Stomach (tissue), 8 donors: ENCODE measurements at regions not wholly inside any gene's neighbourhood (a gene's known extent, or its start where the extent isn't known, plus 50 kb on each side); places are given as distances from the start of the nearest gene placed in this dataset.

Experiments used
- DNase-seq, 2 donors: peaks; one replicate each; pipeline versions ENCODE4 v3.0.0 to v3.0.0-alpha.2; 2013 to 2019
- H3K27ac ChIP-seq, 5 donors: fragments of 200-600 bp in 4 of 5; sonication (generic) in 4 of 5; one replicate each; pipeline ENCODE4 v1.5.1; 2013 to 2019; ENCODE audit warnings: mild to moderate bottlenecking in 1 of 5, moderate library complexity in 1 of 5
- H3K27me3 ChIP-seq, 3 donors: fragments of 200-600 bp; sonication (generic); one replicate each; pipeline ENCODE4 v1.5.1; 2017 to 2019; ENCODE audit warnings: mixed run types in 1 of 3
- H3K36me3 ChIP-seq, 4 donors: fragments of 200-600 bp; sonication (generic); 1 replicate in 3 of 4; 2 replicates in 1 of 4; pipeline ENCODE4 v1.5.1; 2016 to 2019
- H3K4me1 ChIP-seq, 4 donors: fragments of 200-600 bp; sonication (generic); one replicate each; pipeline ENCODE4 v1.5.1; 2016 to 2019
- H3K4me3 ChIP-seq, 4 donors: fragments of 200-600 bp; sonication (generic) in 3 of 4; one replicate each; pipeline ENCODE4 v1.5.1; 2016 to 2019; ENCODE audit warnings: mild to moderate bottlenecking in 1 of 4
- H3K9me3 ChIP-seq, 4 donors: fragments of 200-600 bp; sonication (generic); one replicate each; pipeline ENCODE4 v1.5.1; 2016 to 2019
- EP300 ChIP-seq: sonication (generic); formaldehyde crosslinking; IDR thresholded peaks from one replicate; pipeline ENCODE4 v1.6.1; 2017; ENCODE audit warnings: antibody characterized with exemption
- POLR2A ChIP-seq, 4 donors: fragments of 450-650 bp; IDR thresholded peaks; one replicate each; pipeline ENCODE4 v1.6.1; 2016; ENCODE audit warnings: antibody characterized with exemption in 4 of 4, control low read depth in 2 of 4, mild to moderate bottlenecking in 1 of 4, moderate library complexity in 1 of 4
- POLR2AphosphoS5 ChIP-seq, 3 donors: sonication (generic); formaldehyde crosslinking; IDR thresholded peaks; one replicate each; pipeline ENCODE4 v1.6.1; 2016; ENCODE audit warnings: antibody characterized with exemption in 3 of 3
- WGBS, 5 donors: extraction: QIAGEN DNeasy Blood & Tissue Kit in 3 of 5; methylation state at CpG; one replicate each; pipeline versions ENCODE4 v1.1.5 to v1.1.7; 2013 to 2018; 5-methylcytosine and 5-hydroxymethylcytosine counted together
- intact Hi-C: fragments of 100-400 bp; cut with DNase I; formaldehyde crosslinking; loops from one replicate; pipeline ENCODE4 v1.15.1; 2023; ENCODE audit warnings: low total_unique reads
- TF ChIP-seq, protein P1 (sequence below), 7 experiments: fragments of 450-650 bp in 4 of 7; fragments of 200-600 bp in 3 of 7; sonication (generic) in 3 of 7; IDR thresholded peaks; one replicate each; pipeline ENCODE4 v1.5.1; 2016 to 2019; ENCODE audit warnings: antibody characterized with exemption in 7 of 7, control low read depth in 2 of 7, mild to moderate bottlenecking in 1 of 7
- donor health status: healthy with polysubstance abuse.
- donor health status: Bipolar disorder and iron deficiency.
- donor health status: healthy.

DNA sequence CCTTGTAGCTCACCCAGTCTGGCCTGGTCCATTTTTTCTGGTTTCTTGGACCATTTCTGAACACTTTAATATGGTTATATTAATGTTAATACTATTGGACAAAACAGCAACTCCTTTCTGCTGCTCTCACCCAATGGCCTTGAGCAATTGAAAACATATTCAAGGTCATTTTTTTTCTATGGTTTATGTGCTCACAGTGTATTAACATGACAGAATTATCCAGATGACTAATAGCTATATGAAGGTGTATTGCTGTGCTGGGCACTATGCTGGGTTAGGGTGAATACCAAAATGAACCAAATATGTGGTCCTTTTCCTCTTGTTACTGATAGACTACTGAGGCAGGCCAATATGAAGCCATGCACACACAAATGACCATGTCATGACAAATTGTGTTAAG lies 591.6 kb upstream of the PLXNA2 start:
- Histone ChIP-seq H3K4me3 (no peak overlapping the region), H3K27ac (no peak overlapping the region), H3K4me1 (peaks cover 0 to 5% (median 0%) of the 10 kb centered on the region in 4 donors), H3K36me3 (no peaks in the 10 kb centered on the region), H3K9me3 (no peaks in the 10 kb centered on the region), H3K27me3 (no peaks in the 10 kb centered on the region)
- DNase-seq: no peak
- TF ChIP-seq EP300 (no peak), POLR2A (IDR thresholded peaks at IDR 0.05) (no peak), POLR2AphosphoS5 (IDR thresholded peaks at IDR 0.05) (no peak)
- TF ChIP-seq, protein P1, sequence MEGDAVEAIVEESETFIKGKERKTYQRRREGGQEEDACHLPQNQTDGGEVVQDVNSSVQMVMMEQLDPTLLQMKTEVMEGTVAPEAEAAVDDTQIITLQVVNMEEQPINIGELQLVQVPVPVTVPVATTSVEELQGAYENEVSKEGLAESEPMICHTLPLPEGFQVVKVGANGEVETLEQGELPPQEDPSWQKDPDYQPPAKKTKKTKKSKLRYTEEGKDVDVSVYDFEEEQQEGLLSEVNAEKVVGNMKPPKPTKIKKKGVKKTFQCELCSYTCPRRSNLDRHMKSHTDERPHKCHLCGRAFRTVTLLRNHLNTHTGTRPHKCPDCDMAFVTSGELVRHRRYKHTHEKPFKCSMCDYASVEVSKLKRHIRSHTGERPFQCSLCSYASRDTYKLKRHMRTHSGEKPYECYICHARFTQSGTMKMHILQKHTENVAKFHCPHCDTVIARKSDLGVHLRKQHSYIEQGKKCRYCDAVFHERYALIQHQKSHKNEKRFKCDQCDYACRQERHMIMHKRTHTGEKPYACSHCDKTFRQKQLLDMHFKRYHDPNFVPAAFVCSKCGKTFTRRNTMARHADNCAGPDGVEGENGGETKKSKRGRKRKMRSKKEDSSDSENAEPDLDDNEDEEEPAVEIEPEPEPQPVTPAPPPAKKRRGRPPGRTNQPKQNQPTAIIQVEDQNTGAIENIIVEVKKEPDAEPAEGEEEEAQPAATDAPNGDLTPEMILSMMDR (IDR thresholded peaks at IDR 0.05): no peak
- intact Hi-C loops: no loop called here

DNA sequence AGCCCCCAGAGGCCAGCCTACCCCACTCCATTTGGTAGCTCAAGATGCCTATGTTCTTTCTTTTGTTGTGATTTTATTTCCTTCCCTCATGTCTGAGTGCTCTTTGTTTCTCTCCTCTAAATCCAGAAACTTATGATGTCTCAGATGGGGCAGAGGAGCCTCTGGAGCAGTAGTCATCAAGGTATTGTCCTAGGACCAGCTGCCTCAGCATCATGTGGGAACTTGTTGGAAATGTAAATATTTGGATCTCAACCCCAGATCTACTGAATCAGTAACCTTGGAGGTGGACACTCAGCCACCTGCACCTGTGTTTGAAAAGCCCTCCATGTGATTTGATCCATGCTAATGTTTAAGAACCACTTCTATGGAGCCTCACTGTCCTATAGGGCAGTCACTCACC lies 593.1 kb upstream of the PLXNA2 start:
- H3K27me3 ChIP-seq: no peaks in the 10 kb centered on the region
- intact Hi-C loops: no loop called here
- TF ChIP-seq POLR2AphosphoS5 (IDR thresholded peaks at IDR 0.05) (no peak), EP300 (no peak), POLR2A (IDR thresholded peaks at IDR 0.05) (no peak)
- TF ChIP-seq, protein P1 (IDR thresholded peaks at IDR 0.05): no peak
- H3K27ac ChIP-seq: no peak overlapping the region
- no peak for DNase-seq
- H3K4me3 ChIP-seq: no peak overlapping the region
- H3K36me3 ChIP-seq: no peaks in the 10 kb centered on the region
- H3K4me1 ChIP-seq: peaks cover 0 to 5% (median 0%) of the 10 kb centered on the region in 4 donors
- no peaks in the 10 kb centered on the region for H3K9me3 ChIP-seq

DNA sequence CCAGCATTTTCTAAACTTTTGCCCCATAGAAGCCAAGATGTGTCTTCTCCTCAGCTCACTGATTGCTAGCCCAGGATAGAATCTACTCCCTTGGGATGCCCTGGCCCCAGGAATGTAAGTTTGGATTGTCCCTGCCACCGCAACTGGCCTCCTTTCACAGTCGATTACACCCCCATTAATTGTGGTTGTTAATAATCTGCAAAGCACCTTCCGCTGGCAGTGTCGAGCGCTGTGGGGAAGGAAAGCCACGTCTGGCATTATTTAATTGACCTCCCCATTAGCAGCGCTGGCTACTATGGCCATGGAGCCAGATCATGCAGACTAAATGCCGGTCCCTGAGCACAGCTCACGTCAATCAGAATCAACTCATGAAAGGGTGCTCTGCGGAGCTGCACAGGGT lies 597.3 kb upstream of the PLXNA2 start:
- TF ChIP-seq POLR2A (IDR thresholded peaks at IDR 0.05) (no peak), EP300 (no peak), POLR2AphosphoS5 (IDR thresholded peaks at IDR 0.05) (no peak)
- TF ChIP-seq, protein P1 (IDR thresholded peaks at IDR 0.05): no peak
- intact Hi-C loops: no loop called here
- H3K27ac ChIP-seq: no peak overlapping the region
- no peaks in the 10 kb centered on the region for H3K27me3 ChIP-seq
- 84 to 92% (median 88%) methylated on average over 10 of the region's 10 CpGs for WGBS, 5 donors
- no peaks in the 10 kb centered on the region for H3K4me1 ChIP-seq
- no peaks in the 10 kb centered on the region for H3K36me3 ChIP-seq
- DNase-seq: no peak
- H3K4me3 ChIP-seq: no peak overlapping the region
- H3K9me3 ChIP-seq: no peaks in the 10 kb centered on the region

DNA sequence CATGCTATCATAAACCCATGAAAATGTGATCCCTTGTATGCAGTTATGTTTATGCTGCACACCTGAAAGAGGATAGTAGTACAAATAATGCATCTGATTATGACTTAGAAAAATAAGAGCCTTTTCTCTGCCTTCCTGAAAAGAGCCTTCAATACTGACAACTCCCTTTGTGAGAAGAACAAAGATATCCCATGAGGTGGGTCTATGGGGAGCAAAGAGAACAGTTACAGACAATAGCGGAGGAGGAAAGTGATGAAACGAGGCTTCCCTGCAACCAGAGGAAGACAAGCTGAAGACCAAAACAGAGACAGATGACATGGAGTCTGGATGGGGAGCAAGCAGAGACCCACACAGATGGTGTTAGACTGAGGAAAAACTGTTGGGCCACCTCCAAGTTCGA lies 598.3 kb upstream of the PLXNA2 start:
- no peaks in the 10 kb centered on the region for H3K27me3 ChIP-seq
- no peaks in the 10 kb centered on the region for H3K9me3 ChIP-seq
- 79 to 91% (median 84%) methylated on average over 3 of the region's 3 CpGs for WGBS, 5 donors
- intact Hi-C loops: no loop called here
- no peaks in the 10 kb centered on the region for H3K4me1 ChIP-seq
- no peaks in the 10 kb centered on the region for H3K36me3 ChIP-seq
- no peak overlapping the region for H3K27ac ChIP-seq
- TF ChIP-seq POLR2AphosphoS5 (IDR thresholded peaks at IDR 0.05) (no peak), EP300 (no peak), POLR2A (IDR thresholded peaks at IDR 0.05) (no peak)
- TF ChIP-seq, protein P1 (IDR thresholded peaks at IDR 0.05): no peak
- H3K4me3 ChIP-seq: no peak overlapping the region
- DNase-seq: no peak
